Lung (tissue), 11 donors: ENCODE measurements at regions not wholly inside any gene's neighbourhood (a gene's known extent, or its start where the extent isn't known, plus 50 kb on each side); places are given as distances from the start of the nearest gene placed in this dataset.

Source experiments
- ATAC-seq: fragments of 200-7000 bp; cut with Tn5 transposase; one replicate; pipeline ENCODE4 v1.9.1; 2020; ENCODE audit warnings: moderate number of reproducible peaks; ENCODE audit not compliant: insufficient read depth, low FRiP score
- DNase-seq, 3 donors: peaks; one replicate each; pipeline ENCODE4 v3.0.0-alpha.2; 2013 to 2017
- H3K27ac ChIP-seq, 2 donors: one replicate each; pipeline ENCODE4 v1.5.1; 2013; ENCODE audit warnings: mild to moderate bottlenecking in 2 of 2, moderate library complexity in 2 of 2, control low read depth in 1 of 2, inconsistent platforms in 1 of 2, low read depth in 1 of 2, low read length in 1 of 2
- H3K27me3 ChIP-seq, 3 donors: one replicate each; pipeline ENCODE4 v1.5.1; 2013; ENCODE audit warnings: low read length in 2 of 3; ENCODE audit not compliant: control insufficient read depth in 3 of 3, insufficient read depth in 3 of 3
- H3K36me3 ChIP-seq, 4 donors: one replicate each; pipeline ENCODE4 v1.5.1; 2013; ENCODE audit warnings: low read length in 4 of 4, mild to moderate bottlenecking in 1 of 4, moderate library complexity in 1 of 4; ENCODE audit not compliant: control insufficient read depth in 4 of 4, insufficient read depth in 4 of 4
- H3K4me1 ChIP-seq, 5 donors: one replicate each; pipeline ENCODE4 v1.5.1; 2013; ENCODE audit warnings: low read length in 5 of 5, mild to moderate bottlenecking in 2 of 5, moderate library complexity in 1 of 5; ENCODE audit not compliant: control insufficient read depth in 5 of 5, insufficient read depth in 5 of 5
- H3K4me3 ChIP-seq: one replicate; pipeline ENCODE4 v1.5.1; 2013; ENCODE audit warnings: mild to moderate bottlenecking, control low read depth, moderate library complexity
- H3K9ac ChIP-seq, 2 donors: one replicate each; pipeline ENCODE4 v1.5.1; 2013; ENCODE audit warnings: low read length in 2 of 2, control low read depth in 1 of 2; ENCODE audit not compliant: insufficient read depth in 1 of 2
- H3K9me3 ChIP-seq, 4 donors: one replicate each; pipeline ENCODE4 v1.5.1; 2013; ENCODE audit warnings: low read length in 3 of 4, mild to moderate bottlenecking in 1 of 4, moderate library complexity in 1 of 4; ENCODE audit not compliant: control insufficient read depth in 4 of 4, insufficient read depth in 3 of 4
- CTCF ChIP-seq: IDR thresholded peaks from 2 replicates; pipeline ENCODE4 v1.5.1; 2012; ENCODE audit warnings: mild to moderate bottlenecking; ENCODE audit errors: control extremely low read depth, extremely low read depth
- WGBS, 2 donors: extraction: QIAGEN DNeasy Blood & Tissue Kit; methylation state at CpG; one replicate each; pipeline ENCODE4 v1.1.7; 2013; 5-methylcytosine and 5-hydroxymethylcytosine counted together
- donor health status: control.
- donor health status: control.
- donor health status: Bipolar disorder and iron deficiency.
- donor health status: healthy.
- donor health status: DM: yes; HTN: yes; CAD: no.

GRCh38 chr13:73327579-73327978 lies 268.8 kb downstream of the KLF5 start:
- TF ChIP-seq CTCF, result no peak
- H3K27ac ChIP-seq, result no peak overlapping the region
- 93% methylated on average over 4 of the region's 4 CpGs for WGBS, 2 donors
- H3K9ac ChIP-seq, result no peak overlapping the region
- no peak overlapping the region for H3K4me3 ChIP-seq
- no peaks in the 10 kb centered on the region for H3K27me3 ChIP-seq
- no peak for DNase-seq
- peaks cover 0 to 4% (median 0%) of the 10 kb centered on the region in 5 donors for H3K4me1 ChIP-seq
- H3K9me3 ChIP-seq, result no peaks in the 10 kb centered on the region
- H3K36me3 ChIP-seq, result no peaks in the 10 kb centered on the region
- no peak for ATAC-seq

- Histone ChIP-seq H3K27ac (no peak overlapping the region), H3K4me3 (no peak overlapping the region), H3K4me1 (peaks cover 0 to 4% (median 0%) of the 10 kb centered on the region in 5 donors), H3K9ac (no peak overlapping the region), H3K9me3 (no peaks in the 10 kb centered on the region), H3K27me3 (no peaks in the 10 kb centered on the region), H3K36me3 (no peaks in the 10 kb centered on the region)
- peak in 2 of 3 donors; percentile 5 to 50 for DNase-seq
- WGBS, 2 donors, result 53 to 78% methylated on average over 7 of the region's 7 CpGs
- TF ChIP-seq CTCF, result no peak
- ATAC-seq, result peak; percentile 19
Observed at GRCh38 chr13:73325723-73326558, 267.1 kb downstream of the KLF5 start.

- Histone ChIP-seq H3K9me3 (no peaks in the 10 kb centered on the region), H3K36me3 (no peaks in the 10 kb centered on the region), H3K27me3 (no peaks in the 10 kb centered on the region), H3K4me1 (peaks cover 0 to 4% (median 0%) of the 10 kb centered on the region in 5 donors), H3K27ac (no peak overlapping the region), H3K9ac (no peak overlapping the region), H3K4me3 (no peak overlapping the region)
- peak in 2 of 3 donors; percentile 57 to 63 for DNase-seq
- TF ChIP-seq CTCF, result no peak
- 32 to 65% methylated on average over 10 of the region's 10 CpGs for WGBS, 2 donors
- ATAC-seq, result no peak
Observed at GRCh38 chr13:73324842-73325722, 266.3 kb downstream of the KLF5 start.
